GM23338 (cell line): ENCODE measurements at regions not wholly inside any gene's neighbourhood (a gene's known extent, or its start where the extent isn't known, plus 50 kb on each side); places are given as distances from the start of the nearest gene placed in this dataset.

Experiments used
- ATAC-seq: fragments of 200-7000 bp; cut with Tn5 transposase; 3 replicates; pipeline ENCODE4 v1.9.1; 2020
- DNase-seq: peaks from one replicate; pipeline ENCODE4 v3.0.0-alpha.2; 2015; ENCODE audit warnings: low spot score
- H2AFZ ChIP-seq: fragments of 200-600 bp; sonication (generic); 2 replicates; pipeline ENCODE4 v1.8.0; 2016; ENCODE audit warnings: antibody characterized with exemption, mild to moderate bottlenecking, moderate library complexity
- H3F3A ChIP-seq: fragments of 200-600 bp; sonication (generic); replicated peaks from 2 replicates; pipeline ENCODE4 v1.8.0; 2017; ENCODE audit warnings: antibody characterized with exemption, mixed run types, low read depth
- H3K27ac ChIP-seq: fragments of 200-600 bp; sonication (generic); 2 replicates; pipeline ENCODE4 v1.6.1; 2016; ENCODE audit warnings: low read depth
- H3K27me3 ChIP-seq: fragments of 200-600 bp; sonication (generic); 2 replicates; pipeline ENCODE4 v1.8.0; 2016; ENCODE audit warnings: mild to moderate bottlenecking, mixed run types, moderate library complexity; ENCODE audit not compliant: insufficient read depth
- H3K36me3 ChIP-seq: fragments of 200-600 bp; sonication (generic); 2 replicates; pipeline ENCODE4 v1.8.0; 2016; ENCODE audit warnings: mild to moderate bottlenecking; ENCODE audit not compliant: insufficient read depth
- H3K4me1 ChIP-seq: fragments of 200-600 bp; sonication (generic); 2 replicates; pipeline ENCODE4 v1.8.0; 2016; ENCODE audit warnings: mild to moderate bottlenecking, moderate library complexity; ENCODE audit not compliant: insufficient read depth
- H3K4me2 ChIP-seq: fragments of 200-600 bp; sonication (generic); 2 replicates; pipeline ENCODE4 v1.7.1; 2017; ENCODE audit warnings: mixed run types
- H3K4me3 ChIP-seq: fragments of 200-600 bp; sonication (generic); 2 replicates; pipeline ENCODE4 v1.6.1; 2016; ENCODE audit warnings: mixed run types
- H3K79me2 ChIP-seq: fragments of 200-600 bp; sonication (generic); replicated peaks from 2 replicates; pipeline ENCODE4 v1.8.0; 2017; ENCODE audit warnings: mild to moderate bottlenecking; ENCODE audit not compliant: insufficient read depth
- H3K9me2 ChIP-seq: fragments of 200-600 bp; sonication (generic); 2 replicates; pipeline ENCODE4 v1.8.0; 2017; ENCODE audit not compliant: insufficient read depth
- H4K20me1 ChIP-seq: fragments of 200-600 bp; sonication (generic); replicated peaks from 2 replicates; pipeline ENCODE4 v1.8.0; 2017; ENCODE audit warnings: mild to moderate bottlenecking; ENCODE audit not compliant: insufficient read depth
- H3K27ac Mint-ChIP-seq: 2 replicates; pipeline ENCODE4 v1.8.0; 2020; ENCODE audit warnings: inconsistent platforms, mild to moderate bottlenecking, moderate library complexity, mixed read lengths
- H3K27me3 Mint-ChIP-seq: 3 replicates; pipeline ENCODE4 v1.8.0; 2022; ENCODE audit warnings: low read depth, mild to moderate bottlenecking, moderate library complexity, mixed read lengths, inconsistent platforms; ENCODE audit not compliant: insufficient read depth, poor library complexity
- H3K36me3 Mint-ChIP-seq: 3 replicates; pipeline ENCODE4 v1.8.0; 2021; ENCODE audit warnings: low read depth, mild to moderate bottlenecking, inconsistent platforms, moderate library complexity, mixed read lengths
- H3K4me1 Mint-ChIP-seq: 3 replicates; pipeline ENCODE4 v1.8.0; 2020; ENCODE audit warnings: mild to moderate bottlenecking, inconsistent platforms, mixed read lengths
- H3K4me3 Mint-ChIP-seq: 3 replicates; pipeline ENCODE4 v1.8.0; 2021; ENCODE audit warnings: moderate library complexity, mild to moderate bottlenecking, inconsistent platforms, mixed read lengths
- H3K9me3 Mint-ChIP-seq: 3 replicates; pipeline ENCODE4 v1.8.0; 2020; ENCODE audit warnings: moderate library complexity, mild to moderate bottlenecking, inconsistent platforms, mixed read lengths
- CREB1 ChIP-seq: fragments of 250-450 bp; sonication (Bioruptor Pico); IDR thresholded peaks from 2 replicates; pipeline ENCODE4 v1.5.0; 2020; ENCODE audit warnings: low read depth, mild to moderate bottlenecking, moderate library complexity
- NANOG ChIP-seq: IDR thresholded peaks from 2 replicates; pipeline ENCODE4 v1.6.1; 2016; ENCODE audit warnings: antibody characterized with exemption, borderline replicate concordance
- STAT1 ChIP-seq: IDR thresholded peaks from one replicate; pipeline ENCODE4 v1.6.1; 2016; ENCODE audit warnings: antibody characterized with exemption; ENCODE audit not compliant: unreplicated experiment
- ZNF114 ChIP-seq: fragments of 250-450 bp; sonication (Bioruptor Pico); IDR thresholded peaks from 2 replicates; pipeline ENCODE4 v1.5.0; 2020; ENCODE audit warnings: mild to moderate bottlenecking, moderate library complexity
- ZNF331 ChIP-seq: fragments of 250-450 bp; sonication (Bioruptor Pico); IDR thresholded peaks from 2 replicates; pipeline ENCODE4 v1.5.0; 2020; ENCODE audit warnings: low read depth, mild to moderate bottlenecking, moderate library complexity
- TF ChIP-seq, protein P1 (sequence below): IDR thresholded peaks from one replicate; pipeline ENCODE4 v1.6.1; 2018; ENCODE audit warnings: antibody characterized with exemption; ENCODE audit not compliant: unreplicated experiment
- TF ChIP-seq, protein P2 (sequence below): fragments of 250-450 bp; sonication (Bioruptor Pico); IDR thresholded peaks from 2 replicates; pipeline ENCODE4 v1.5.0; 2020; ENCODE audit warnings: mild to moderate bottlenecking, moderate library complexity

DNA sequence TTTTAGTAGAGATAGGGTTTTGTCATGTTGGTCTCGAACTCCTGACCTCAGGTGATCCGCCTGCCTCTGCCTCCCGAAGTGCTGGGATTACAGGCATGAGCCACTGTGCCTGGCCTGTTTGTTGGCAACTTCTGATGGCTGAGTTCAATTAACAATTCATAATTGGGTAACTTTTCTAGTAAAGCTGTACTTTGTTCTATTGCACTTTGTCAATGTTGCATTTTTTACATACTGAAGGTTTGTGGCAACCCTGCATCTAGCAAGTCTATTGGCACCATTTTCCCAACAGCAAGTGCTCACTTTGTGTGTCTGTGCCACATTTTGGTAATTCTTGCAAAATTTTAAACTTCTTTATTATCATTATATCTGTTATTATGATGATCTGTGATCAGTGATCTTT lies 64.5 kb upstream of the USP24 start (continued):
- TF ChIP-seq, protein P1, sequence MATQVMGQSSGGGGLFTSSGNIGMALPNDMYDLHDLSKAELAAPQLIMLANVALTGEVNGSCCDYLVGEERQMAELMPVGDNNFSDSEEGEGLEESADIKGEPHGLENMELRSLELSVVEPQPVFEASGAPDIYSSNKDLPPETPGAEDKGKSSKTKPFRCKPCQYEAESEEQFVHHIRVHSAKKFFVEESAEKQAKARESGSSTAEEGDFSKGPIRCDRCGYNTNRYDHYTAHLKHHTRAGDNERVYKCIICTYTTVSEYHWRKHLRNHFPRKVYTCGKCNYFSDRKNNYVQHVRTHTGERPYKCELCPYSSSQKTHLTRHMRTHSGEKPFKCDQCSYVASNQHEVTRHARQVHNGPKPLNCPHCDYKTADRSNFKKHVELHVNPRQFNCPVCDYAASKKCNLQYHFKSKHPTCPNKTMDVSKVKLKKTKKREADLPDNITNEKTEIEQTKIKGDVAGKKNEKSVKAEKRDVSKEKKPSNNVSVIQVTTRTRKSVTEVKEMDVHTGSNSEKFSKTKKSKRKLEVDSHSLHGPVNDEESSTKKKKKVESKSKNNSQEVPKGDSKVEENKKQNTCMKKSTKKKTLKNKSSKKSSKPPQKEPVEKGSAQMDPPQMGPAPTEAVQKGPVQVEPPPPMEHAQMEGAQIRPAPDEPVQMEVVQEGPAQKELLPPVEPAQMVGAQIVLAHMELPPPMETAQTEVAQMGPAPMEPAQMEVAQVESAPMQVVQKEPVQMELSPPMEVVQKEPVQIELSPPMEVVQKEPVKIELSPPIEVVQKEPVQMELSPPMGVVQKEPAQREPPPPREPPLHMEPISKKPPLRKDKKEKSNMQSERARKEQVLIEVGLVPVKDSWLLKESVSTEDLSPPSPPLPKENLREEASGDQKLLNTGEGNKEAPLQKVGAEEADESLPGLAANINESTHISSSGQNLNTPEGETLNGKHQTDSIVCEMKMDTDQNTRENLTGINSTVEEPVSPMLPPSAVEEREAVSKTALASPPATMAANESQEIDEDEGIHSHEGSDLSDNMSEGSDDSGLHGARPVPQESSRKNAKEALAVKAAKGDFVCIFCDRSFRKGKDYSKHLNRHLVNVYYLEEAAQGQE: no peak
- no peak for TF ChIP-seq STAT1
- TF ChIP-seq, protein P2, sequence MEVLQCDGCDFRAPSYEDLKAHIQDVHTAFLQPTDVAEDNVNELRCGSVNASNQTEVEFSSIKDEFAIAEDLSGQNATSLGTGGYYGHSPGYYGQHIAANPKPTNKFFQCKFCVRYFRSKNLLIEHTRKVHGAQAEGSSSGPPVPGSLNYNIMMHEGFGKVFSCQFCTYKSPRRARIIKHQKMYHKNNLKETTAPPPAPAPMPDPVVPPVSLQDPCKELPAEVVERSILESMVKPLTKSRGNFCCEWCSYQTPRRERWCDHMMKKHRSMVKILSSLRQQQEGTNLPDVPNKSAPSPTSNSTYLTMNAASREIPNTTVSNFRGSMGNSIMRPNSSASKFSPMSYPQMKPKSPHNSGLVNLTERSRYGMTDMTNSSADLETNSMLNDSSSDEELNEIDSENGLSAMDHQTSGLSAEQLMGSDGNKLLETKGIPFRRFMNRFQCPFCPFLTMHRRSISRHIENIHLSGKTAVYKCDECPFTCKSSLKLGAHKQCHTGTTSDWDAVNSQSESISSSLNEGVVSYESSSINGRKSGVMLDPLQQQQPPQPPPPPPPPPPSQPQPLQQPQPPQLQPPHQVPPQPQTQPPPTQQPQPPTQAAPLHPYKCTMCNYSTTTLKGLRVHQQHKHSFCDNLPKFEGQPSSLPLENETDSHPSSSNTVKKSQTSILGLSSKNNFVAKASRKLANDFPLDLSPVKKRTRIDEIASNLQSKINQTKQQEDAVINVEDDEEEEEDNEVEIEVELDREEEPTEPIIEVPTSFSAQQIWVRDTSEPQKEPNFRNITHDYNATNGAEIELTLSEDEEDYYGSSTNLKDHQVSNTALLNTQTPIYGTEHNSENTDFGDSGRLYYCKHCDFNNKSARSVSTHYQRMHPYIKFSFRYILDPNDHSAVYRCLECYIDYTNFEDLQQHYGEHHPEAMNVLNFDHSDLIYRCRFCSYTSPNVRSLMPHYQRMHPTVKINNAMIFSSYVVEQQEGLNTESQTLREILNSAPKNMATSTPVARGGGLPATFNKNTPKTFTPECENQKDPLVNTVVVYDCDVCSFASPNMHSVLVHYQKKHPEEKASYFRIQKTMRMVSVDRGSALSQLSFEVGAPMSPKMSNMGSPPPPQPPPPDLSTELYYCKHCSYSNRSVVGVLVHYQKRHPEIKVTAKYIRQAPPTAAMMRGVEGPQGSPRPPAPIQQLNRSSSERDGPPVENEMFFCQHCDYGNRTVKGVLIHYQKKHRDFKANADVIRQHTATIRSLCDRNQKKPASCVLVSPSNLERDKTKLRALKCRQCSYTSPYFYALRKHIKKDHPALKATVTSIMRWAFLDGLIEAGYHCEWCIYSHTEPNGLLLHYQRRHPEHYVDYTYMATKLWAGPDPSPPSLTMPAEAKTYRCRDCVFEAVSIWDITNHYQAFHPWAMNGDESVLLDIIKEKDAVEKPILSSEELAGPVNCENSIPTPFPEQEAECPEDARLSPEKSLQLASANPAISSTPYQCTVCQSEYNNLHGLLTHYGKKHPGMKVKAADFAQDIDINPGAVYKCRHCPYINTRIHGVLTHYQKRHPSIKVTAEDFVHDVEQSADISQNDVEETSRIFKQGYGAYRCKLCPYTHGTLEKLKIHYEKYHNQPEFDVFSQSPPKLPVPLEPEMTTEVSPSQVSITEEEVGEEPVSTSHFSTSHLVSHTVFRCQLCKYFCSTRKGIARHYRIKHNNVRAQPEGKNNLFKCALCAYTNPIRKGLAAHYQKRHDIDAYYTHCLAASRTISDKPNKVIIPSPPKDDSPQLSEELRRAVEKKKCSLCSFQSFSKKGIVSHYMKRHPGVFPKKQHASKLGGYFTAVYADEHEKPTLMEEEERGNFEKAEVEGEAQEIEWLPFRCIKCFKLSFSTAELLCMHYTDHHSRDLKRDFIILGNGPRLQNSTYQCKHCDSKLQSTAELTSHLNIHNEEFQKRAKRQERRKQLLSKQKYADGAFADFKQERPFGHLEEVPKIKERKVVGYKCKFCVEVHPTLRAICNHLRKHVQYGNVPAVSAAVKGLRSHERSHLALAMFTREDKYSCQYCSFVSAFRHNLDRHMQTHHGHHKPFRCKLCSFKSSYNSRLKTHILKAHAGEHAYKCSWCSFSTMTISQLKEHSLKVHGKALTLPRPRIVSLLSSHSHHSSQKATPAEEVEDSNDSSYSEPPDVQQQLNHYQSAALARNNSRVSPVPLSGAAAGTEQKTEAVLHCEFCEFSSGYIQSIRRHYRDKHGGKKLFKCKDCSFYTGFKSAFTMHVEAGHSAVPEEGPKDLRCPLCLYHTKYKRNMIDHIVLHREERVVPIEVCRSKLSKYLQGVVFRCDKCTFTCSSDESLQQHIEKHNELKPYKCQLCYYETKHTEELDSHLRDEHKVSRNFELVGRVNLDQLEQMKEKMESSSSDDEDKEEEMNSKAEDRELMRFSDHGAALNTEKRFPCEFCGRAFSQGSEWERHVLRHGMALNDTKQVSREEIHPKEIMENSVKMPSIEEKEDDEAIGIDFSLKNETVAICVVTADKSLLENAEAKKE (CRISPR knock-in tag): no peak
- no peak for TF ChIP-seq ZNF114 (CRISPR knock-in tag)
- no peak for TF ChIP-seq NANOG

- H3K4me3 ChIP-seq: no peak overlapping the region
- H3K4me1 ChIP-seq: peaks cover 8% of the 10 kb centered on the region
- ATAC-seq (no peak), DNase-seq (no peak)
- no peaks in the 10 kb centered on the region for H3K9me3 Mint-ChIP-seq
- H3K36me3 Mint-ChIP-seq: no peaks in the 10 kb centered on the region
- no peak overlapping the region for H2AFZ ChIP-seq
- H3K27ac Mint-ChIP-seq: no peak overlapping the region
- no peaks in the 10 kb centered on the region for H3K27me3 ChIP-seq
- H3K36me3 ChIP-seq: no peaks in the 10 kb centered on the region
- H3K4me1 Mint-ChIP-seq: peaks cover 20% of the 10 kb centered on the region
- H3K27ac ChIP-seq: no peak overlapping the region
- no peak overlapping the region for H3K4me2 ChIP-seq
- no peak overlapping the region for H3K4me3 Mint-ChIP-seq
- H3F3A ChIP-seq: no peaks in the 10 kb centered on the region
- no peaks in the 10 kb centered on the region for H3K9me2 ChIP-seq
- no peaks in the 10 kb centered on the region for H3K27me3 Mint-ChIP-seq
- no peaks in the 10 kb centered on the region for H3K79me2 ChIP-seq
- H4K20me1 ChIP-seq: no peaks in the 10 kb centered on the region
- no peak for TF ChIP-seq CREB1 (CRISPR knock-in tag)
- TF ChIP-seq, protein P2 (CRISPR knock-in tag): no peak
- no peak for TF ChIP-seq ZNF114 (CRISPR knock-in tag)
- no peak for TF ChIP-seq ZNF331 (CRISPR knock-in tag)
- TF ChIP-seq STAT1: no peak
Measured at GRCh38 chr1:55278378-55278777, 63.2 kb upstream of the USP24 start.
